ENCODE measurements at regions not wholly inside any gene's neighbourhood (a gene's known extent, or its start where the extent isn't known, plus 50 kb on each side); places are given as distances from the start of the nearest gene placed in this dataset.

DNA sequence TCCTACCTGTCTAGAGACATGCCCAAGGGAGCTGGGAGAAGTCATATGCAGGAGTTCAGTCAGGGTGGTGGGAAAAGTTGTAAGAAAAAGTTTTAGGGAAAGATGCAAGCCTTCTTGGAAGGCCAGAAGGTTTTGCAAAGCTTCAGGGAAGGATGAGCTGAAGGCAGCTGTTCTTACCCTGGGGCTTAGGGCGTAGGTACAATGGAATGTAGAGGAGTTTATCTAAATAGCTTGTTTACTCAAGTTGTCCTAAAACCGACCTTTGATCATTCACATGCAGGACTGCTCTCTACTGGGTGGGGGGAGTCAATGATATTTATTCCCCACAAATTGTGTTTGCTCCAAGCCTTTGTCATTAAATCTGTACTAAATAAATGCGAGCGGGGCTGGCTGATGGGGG, 277.0 kb downstream of the CRPPA start:
- TF ChIP-seq, protein P1, sequence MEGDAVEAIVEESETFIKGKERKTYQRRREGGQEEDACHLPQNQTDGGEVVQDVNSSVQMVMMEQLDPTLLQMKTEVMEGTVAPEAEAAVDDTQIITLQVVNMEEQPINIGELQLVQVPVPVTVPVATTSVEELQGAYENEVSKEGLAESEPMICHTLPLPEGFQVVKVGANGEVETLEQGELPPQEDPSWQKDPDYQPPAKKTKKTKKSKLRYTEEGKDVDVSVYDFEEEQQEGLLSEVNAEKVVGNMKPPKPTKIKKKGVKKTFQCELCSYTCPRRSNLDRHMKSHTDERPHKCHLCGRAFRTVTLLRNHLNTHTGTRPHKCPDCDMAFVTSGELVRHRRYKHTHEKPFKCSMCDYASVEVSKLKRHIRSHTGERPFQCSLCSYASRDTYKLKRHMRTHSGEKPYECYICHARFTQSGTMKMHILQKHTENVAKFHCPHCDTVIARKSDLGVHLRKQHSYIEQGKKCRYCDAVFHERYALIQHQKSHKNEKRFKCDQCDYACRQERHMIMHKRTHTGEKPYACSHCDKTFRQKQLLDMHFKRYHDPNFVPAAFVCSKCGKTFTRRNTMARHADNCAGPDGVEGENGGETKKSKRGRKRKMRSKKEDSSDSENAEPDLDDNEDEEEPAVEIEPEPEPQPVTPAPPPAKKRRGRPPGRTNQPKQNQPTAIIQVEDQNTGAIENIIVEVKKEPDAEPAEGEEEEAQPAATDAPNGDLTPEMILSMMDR (IDR thresholded peaks at IDR 0.05; ENCODE audit: borderline replicate concordance, insufficient read depth, low read depth, low read length), result no peak
- no peak overlapping the region for H3K4me3 ChIP-seq (ENCODE audit: low read depth, low read length)

DNA sequence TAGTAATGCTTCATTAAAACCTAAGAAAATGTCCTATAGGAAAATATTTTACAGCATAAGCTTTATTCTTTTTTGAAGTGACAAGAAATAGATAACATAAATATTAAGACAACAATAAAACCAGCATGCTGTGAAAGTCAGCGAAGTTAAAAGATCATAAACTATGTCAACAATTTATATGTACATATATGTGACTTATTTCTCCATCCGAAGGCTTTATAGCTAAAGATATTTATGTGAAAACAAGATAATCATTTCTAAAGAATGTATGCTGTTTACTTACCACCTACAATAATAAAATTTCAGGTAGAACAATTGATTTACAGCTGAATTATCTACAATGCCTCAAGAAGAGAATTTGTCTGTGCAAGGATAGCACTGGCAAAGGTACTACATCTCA, 283.4 kb downstream of the CRPPA start:
- TF ChIP-seq, protein P1 (IDR thresholded peaks at IDR 0.05; ENCODE audit: borderline replicate concordance, insufficient read depth, low read depth, low read length), result no peak
- no peak overlapping the region for H3K4me3 ChIP-seq (ENCODE audit: low read depth, low read length)

DNA sequence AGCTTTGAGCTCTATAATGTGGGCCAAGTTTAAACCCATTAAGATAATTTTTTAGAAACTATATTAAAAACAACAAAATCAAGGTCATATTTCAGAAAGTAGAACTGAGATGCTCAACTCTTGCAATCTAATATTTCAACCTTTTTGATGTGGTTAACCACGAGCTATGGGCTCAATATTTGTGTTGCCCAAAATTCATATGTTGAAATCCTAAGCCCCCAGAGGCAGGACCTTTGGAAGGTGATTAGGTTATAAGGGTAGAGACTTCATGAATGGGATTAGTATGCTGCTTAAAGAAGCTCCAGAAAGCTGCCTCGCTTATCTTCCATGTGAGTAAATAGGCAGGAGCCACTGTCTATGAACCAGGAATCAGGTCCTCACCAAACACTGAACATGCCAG, 284.4 kb downstream of the CRPPA start:
- no peak overlapping the region for H3K4me3 ChIP-seq (ENCODE audit: low read depth, low read length)
- TF ChIP-seq, protein P1 (IDR thresholded peaks at IDR 0.05; ENCODE audit: borderline replicate concordance, insufficient read depth, low read depth, low read length), result no peak

GRCh38 chr7:16135658-16136057, 285.7 kb downstream of the CRPPA start:
- no peak overlapping the region for H3K4me3 ChIP-seq (ENCODE audit: low read depth, low read length)
- TF ChIP-seq, protein P1 (IDR thresholded peaks at IDR 0.05; ENCODE audit: borderline replicate concordance, insufficient read depth, low read depth, low read length), result no peak

DNA sequence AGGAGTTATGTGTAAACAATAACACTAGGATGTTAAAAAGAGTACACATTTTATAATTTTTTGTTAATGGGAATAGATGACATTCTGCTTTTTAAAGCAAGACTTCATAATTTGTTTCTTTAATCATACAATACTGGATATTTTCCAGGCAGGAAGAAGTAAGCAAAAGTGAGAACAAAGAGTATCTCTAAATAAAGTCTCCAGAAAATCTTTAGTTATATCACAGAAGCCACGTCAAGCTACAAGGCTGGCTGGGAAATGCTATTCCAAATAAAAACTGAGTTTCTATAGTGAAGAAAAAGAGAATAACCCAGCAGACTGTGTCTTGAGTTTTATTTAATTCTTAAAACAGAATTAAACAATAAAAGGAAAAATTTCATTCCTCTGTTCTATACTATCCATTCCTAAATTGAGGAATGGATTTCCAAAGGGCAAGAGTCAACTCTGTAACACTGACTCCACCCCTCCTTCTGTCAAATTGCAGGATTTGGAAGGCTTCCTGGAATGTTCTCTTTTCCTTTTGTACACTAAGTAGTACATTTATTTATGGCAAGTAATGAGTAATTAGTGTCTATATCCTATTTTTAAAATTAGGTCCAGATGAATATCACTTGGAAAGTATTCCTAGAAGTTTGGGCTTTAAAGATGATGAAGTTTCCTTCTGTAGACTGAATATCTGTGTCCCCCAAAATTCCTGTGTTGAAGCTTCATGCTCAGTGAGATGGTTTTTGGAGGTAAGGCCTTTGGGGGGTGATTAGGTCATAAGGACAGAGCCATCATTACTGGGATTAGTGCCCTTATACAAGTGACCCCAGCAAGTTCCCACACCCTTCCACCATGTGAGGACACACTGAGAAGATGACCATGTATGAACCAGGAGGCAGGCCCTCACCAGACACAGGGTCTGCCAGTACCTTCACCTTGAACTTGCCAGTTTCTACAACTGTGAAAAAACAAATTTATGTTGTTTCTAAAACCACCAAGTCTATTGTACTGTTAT, 290.9 kb downstream of the CRPPA start:
- TF ChIP-seq, protein P1 (IDR thresholded peaks at IDR 0.05; ENCODE audit: borderline replicate concordance, insufficient read depth, low read depth, low read length), result no peak

GRCh38 chr7:16129431-16130110, 291.8 kb downstream of the CRPPA start:
- TF ChIP-seq, protein P1 (IDR thresholded peaks at IDR 0.05; ENCODE audit: borderline replicate concordance, insufficient read depth, low read depth, low read length), result no peak

More for the DNA sequence above, 290.9 kb downstream of the CRPPA start:
- no peak overlapping the region for H3K4me3 ChIP-seq (ENCODE audit: low read depth, low read length)

More at GRCh38 chr7:16129431-16130110, 291.8 kb downstream of the CRPPA start:
- H3K4me3 ChIP-seq (ENCODE audit: low read depth, low read length), result no peak overlapping the region

Data from GM12875 (cell line).